ENCODE measurements at regions not wholly inside any gene's neighbourhood (a gene's known extent, or its start where the extent isn't known, plus 50 kb on each side); places are given as distances from the start of the nearest gene placed in this dataset.

GRCh38 chr2:239886781-239887180, 138.4 kb downstream of the NDUFA10 start:
- no peak for DNase-seq (ENCODE audit: low read depth)
- no peak overlapping the region for H3K4me3 ChIP-seq (ENCODE audit: control insufficient read depth, low read depth, low read length)
- TF ChIP-seq, protein P1, sequence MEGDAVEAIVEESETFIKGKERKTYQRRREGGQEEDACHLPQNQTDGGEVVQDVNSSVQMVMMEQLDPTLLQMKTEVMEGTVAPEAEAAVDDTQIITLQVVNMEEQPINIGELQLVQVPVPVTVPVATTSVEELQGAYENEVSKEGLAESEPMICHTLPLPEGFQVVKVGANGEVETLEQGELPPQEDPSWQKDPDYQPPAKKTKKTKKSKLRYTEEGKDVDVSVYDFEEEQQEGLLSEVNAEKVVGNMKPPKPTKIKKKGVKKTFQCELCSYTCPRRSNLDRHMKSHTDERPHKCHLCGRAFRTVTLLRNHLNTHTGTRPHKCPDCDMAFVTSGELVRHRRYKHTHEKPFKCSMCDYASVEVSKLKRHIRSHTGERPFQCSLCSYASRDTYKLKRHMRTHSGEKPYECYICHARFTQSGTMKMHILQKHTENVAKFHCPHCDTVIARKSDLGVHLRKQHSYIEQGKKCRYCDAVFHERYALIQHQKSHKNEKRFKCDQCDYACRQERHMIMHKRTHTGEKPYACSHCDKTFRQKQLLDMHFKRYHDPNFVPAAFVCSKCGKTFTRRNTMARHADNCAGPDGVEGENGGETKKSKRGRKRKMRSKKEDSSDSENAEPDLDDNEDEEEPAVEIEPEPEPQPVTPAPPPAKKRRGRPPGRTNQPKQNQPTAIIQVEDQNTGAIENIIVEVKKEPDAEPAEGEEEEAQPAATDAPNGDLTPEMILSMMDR (conservative IDR thresholded peaks at IDR 0.05; ENCODE audit: control insufficient read depth, insufficient read depth, low read depth, low read length): no peak

GRCh38 chr2:239884875-239885274, 140.3 kb downstream of the NDUFA10 start:
- TF ChIP-seq, protein P1 (conservative IDR thresholded peaks at IDR 0.05; ENCODE audit: control insufficient read depth, insufficient read depth, low read depth, low read length): no peak
- DNase-seq (ENCODE audit: low read depth): no peak
- H3K4me3 ChIP-seq (ENCODE audit: control insufficient read depth, low read depth, low read length): no peak overlapping the region

- DNase-seq (ENCODE audit: low read depth): no peak
- H3K4me3 ChIP-seq (ENCODE audit: control insufficient read depth, low read depth, low read length): no peak overlapping the region
Measured at GRCh38 chr2:239884051-239884405, 141.1 kb downstream of the NDUFA10 start.

GRCh38 chr2:239883326-239884050, 141.7 kb downstream of the NDUFA10 start:
- TF ChIP-seq, protein P1 (conservative IDR thresholded peaks at IDR 0.05; ENCODE audit: control insufficient read depth, insufficient read depth, low read depth, low read length): no peak
- no peak for DNase-seq (ENCODE audit: low read depth)
- H3K4me3 ChIP-seq (ENCODE audit: control insufficient read depth, low read depth, low read length): no peak overlapping the region

More at GRCh38 chr2:239884051-239884405, 141.1 kb downstream of the NDUFA10 start:
- TF ChIP-seq, protein P1 (conservative IDR thresholded peaks at IDR 0.05; ENCODE audit: control insufficient read depth, insufficient read depth, low read depth, low read length): no peak

- DNase-seq (ENCODE audit: low read depth): no peak
- TF ChIP-seq, protein P1 (conservative IDR thresholded peaks at IDR 0.05; ENCODE audit: control insufficient read depth, insufficient read depth, low read depth, low read length): no peak
- H3K4me3 ChIP-seq (ENCODE audit: control insufficient read depth, low read depth, low read length): no peak overlapping the region
Measured at GRCh38 chr2:239882781-239883180, 142.4 kb downstream of the NDUFA10 start.

- H3K4me3 ChIP-seq (ENCODE audit: control insufficient read depth, low read depth, low read length): no peak overlapping the region
- peak; percentile 34 for DNase-seq (ENCODE audit: low read depth)
- TF ChIP-seq, protein P1 (conservative IDR thresholded peaks at IDR 0.05; ENCODE audit: control insufficient read depth, insufficient read depth, low read depth, low read length): peak; percentile 43
Measured at GRCh38 chr2:239882331-239882732, 142.8 kb downstream of the NDUFA10 start.
